ENCODE measurements at regions not wholly inside any gene's neighbourhood (a gene's known extent, or its start where the extent isn't known, plus 50 kb on each side); places are given as distances from the start of the nearest gene placed in this dataset.

- DNase-seq: no peak
Measured at GRCh38 chr1:188363943-188364342, 1535.2 kb downstream of the PLA2G4A start.

- no peak for DNase-seq
Measured at GRCh38 chr1:188364927-188365449, 1536.2 kb downstream of the PLA2G4A start.

- no peak for DNase-seq
Measured at GRCh38 chr1:188365874-188366273, 1537.1 kb downstream of the PLA2G4A start.

- DNase-seq: no peak
Measured at GRCh38 chr1:188367661-188368060, 1538.9 kb downstream of the PLA2G4A start.

GRCh38 chr1:188371295-188371806, 1542.6 kb downstream of the PLA2G4A start:
- DNase-seq: no peak

- DNase-seq: no peak
Measured at GRCh38 chr1:188372821-188373220, 1544.1 kb downstream of the PLA2G4A start.

- no peak for DNase-seq
Measured at GRCh38 chr1:188382851-188383250, 1554.1 kb downstream of the PLA2G4A start.

GRCh38 chr1:188386161-188386560, 1557.4 kb downstream of the PLA2G4A start:
- no peak for DNase-seq

- no peak for DNase-seq
Measured at GRCh38 chr1:188386666-188387065, 1557.9 kb downstream of the PLA2G4A start.

GRCh38 chr1:188394677-188395076, 1565.9 kb downstream of the PLA2G4A start:
- no peak for DNase-seq

- no peak for DNase-seq
Measured at GRCh38 chr1:188397521-188397920, 1568.8 kb downstream of the PLA2G4A start.

GRCh38 chr1:188402986-188403385, 1574.2 kb downstream of the PLA2G4A start:
- no peak for DNase-seq

GRCh38 chr1:188406636-188407035, 1577.9 kb downstream of the PLA2G4A start:
- no peak for DNase-seq

- no peak for DNase-seq
Measured at GRCh38 chr1:188420177-188420576, 1591.4 kb downstream of the PLA2G4A start.

- DNase-seq: no peak
Measured at GRCh38 chr1:188423073-188423472, 1594.3 kb downstream of the PLA2G4A start.

GRCh38 chr1:188424176-188424575, 1595.4 kb downstream of the PLA2G4A start:
- no peak for DNase-seq

GRCh38 chr1:188425687-188426086, 1596.9 kb downstream of the PLA2G4A start:
- DNase-seq: peak; percentile 24

GRCh38 chr1:188426561-188426960, 1597.8 kb downstream of the PLA2G4A start:
- no peak for DNase-seq

- DNase-seq: no peak
Measured at GRCh38 chr1:188427642-188428041, 1598.9 kb downstream of the PLA2G4A start.

- no peak for DNase-seq
Measured at GRCh38 chr1:188429386-188429785, 1600.6 kb downstream of the PLA2G4A start.

- DNase-seq: no peak
Measured at GRCh38 chr1:188432427-188432826, 1603.7 kb downstream of the PLA2G4A start.

GRCh38 chr1:188433425-188433824, 1604.7 kb downstream of the PLA2G4A start:
- DNase-seq: no peak

GRCh38 chr1:188444526-188444925, 1615.8 kb downstream of the PLA2G4A start:
- DNase-seq: no peak

- DNase-seq: no peak
Measured at GRCh38 chr1:188462837-188463236, 1634.1 kb downstream of the PLA2G4A start.

- no peak for DNase-seq
Measured at GRCh38 chr1:188463919-188464318, 1635.2 kb downstream of the PLA2G4A start.

Data from dermis blood vessel endothelial cell (primary cell).